DND-41 (cell line): ENCODE measurements at regions not wholly inside any gene's neighbourhood (a gene's known extent, or its start where the extent isn't known, plus 50 kb on each side); places are given as distances from the start of the nearest gene placed in this dataset.

ENCODE experiments used
- EZH2 ChIP-seq: IDR thresholded peaks from 3 replicates; pipeline ENCODE4 v1.6.1; 2012; ENCODE audit warnings: borderline replicate concordance, low read depth, mild to moderate bottlenecking, moderate library complexity, low read length, inconsistent platforms; ENCODE audit not compliant: severe bottlenecking
- TF ChIP-seq, protein P1 (sequence below): IDR thresholded peaks from 2 replicates; pipeline ENCODE4 v1.5.1; 2012; ENCODE audit warnings: borderline replicate concordance, low read length, moderate library complexity, mild to moderate bottlenecking; ENCODE audit not compliant: poor library complexity, severe bottlenecking; ENCODE audit errors: extremely low read depth

GRCh38 chr7:136148920-136149319 is 171.8 kb upstream of the MTPN start:
- TF ChIP-seq, protein P1, sequence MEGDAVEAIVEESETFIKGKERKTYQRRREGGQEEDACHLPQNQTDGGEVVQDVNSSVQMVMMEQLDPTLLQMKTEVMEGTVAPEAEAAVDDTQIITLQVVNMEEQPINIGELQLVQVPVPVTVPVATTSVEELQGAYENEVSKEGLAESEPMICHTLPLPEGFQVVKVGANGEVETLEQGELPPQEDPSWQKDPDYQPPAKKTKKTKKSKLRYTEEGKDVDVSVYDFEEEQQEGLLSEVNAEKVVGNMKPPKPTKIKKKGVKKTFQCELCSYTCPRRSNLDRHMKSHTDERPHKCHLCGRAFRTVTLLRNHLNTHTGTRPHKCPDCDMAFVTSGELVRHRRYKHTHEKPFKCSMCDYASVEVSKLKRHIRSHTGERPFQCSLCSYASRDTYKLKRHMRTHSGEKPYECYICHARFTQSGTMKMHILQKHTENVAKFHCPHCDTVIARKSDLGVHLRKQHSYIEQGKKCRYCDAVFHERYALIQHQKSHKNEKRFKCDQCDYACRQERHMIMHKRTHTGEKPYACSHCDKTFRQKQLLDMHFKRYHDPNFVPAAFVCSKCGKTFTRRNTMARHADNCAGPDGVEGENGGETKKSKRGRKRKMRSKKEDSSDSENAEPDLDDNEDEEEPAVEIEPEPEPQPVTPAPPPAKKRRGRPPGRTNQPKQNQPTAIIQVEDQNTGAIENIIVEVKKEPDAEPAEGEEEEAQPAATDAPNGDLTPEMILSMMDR, result no peak
- TF ChIP-seq EZH2, result no peak
